SH-SY5Y (cell line): ENCODE measurements at regions not wholly inside any gene's neighbourhood (a gene's known extent, or its start where the extent isn't known, plus 50 kb on each side); places are given as distances from the start of the nearest gene placed in this dataset.

Experiments used
- GATA2 ChIP-seq: IDR thresholded peaks from 2 replicates; pipeline ENCODE4 v1.6.1; 2011; ENCODE audit warnings: mild to moderate bottlenecking, low read depth, low read length
- GATA3 ChIP-seq: IDR thresholded peaks from 2 replicates; pipeline ENCODE4 v1.6.1; 2011; ENCODE audit warnings: low read depth, mild to moderate bottlenecking, low read length, moderate library complexity

DNA sequence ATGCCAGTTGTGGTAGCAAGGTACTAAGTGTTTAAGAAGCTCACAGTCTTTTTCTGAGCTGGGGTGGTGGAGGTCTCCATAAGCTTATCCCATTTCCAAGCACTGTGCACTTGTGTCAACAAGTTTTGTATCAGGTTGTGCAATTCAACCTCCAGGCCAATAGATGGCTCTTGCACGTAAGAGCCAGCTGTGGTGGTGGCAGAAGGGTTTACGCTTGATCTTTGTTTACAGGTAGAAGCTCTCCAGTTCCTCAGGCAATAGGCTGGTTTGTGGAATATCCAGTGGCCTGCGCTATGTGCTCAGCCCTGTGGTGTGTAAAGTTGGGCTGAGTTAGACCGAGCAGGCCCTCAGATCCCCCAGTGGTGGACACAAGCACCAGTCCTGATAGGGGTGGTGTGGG, 89.7 kb upstream of the CNTNAP5 start:
- TF ChIP-seq GATA3 (no peak), GATA2 (no peak)
